ENCODE measurements at regions not wholly inside any gene's neighbourhood (a gene's known extent, or its start where the extent isn't known, plus 50 kb on each side); places are given as distances from the start of the nearest gene placed in this dataset.

- Histone ChIP-seq H3K4me1 (ENCODE audit: insufficient read depth, low read length, poor library complexity, severe bottlenecking) (no peaks in the 10 kb centered on the region), H3K79me2 (ENCODE audit: insufficient read depth, low read depth, low read length) (no peaks in the 10 kb centered on the region), H3K9me2 (ENCODE audit: insufficient read depth, low read length) (no peaks in the 10 kb centered on the region), H3K36me3 (ENCODE audit: insufficient read depth, low read length) (no peaks in the 10 kb centered on the region), H4K20me1 (ENCODE audit: insufficient read depth, low read length) (no peaks in the 10 kb centered on the region), H3K9me3 (ENCODE audit: low read length) (no peaks in the 10 kb centered on the region), H3K4me3 (ENCODE audit: low read depth, low read length, poor library complexity, severe bottlenecking) (no peak overlapping the region), H2AFZ (ENCODE audit: low read length) (no peak overlapping the region), H3K4me2 (ENCODE audit: low read length) (no peak overlapping the region), H3K27ac (ENCODE audit: low read depth, low read length, poor library complexity, severe bottlenecking) (no peak overlapping the region)
- POLR2A ChIA-PET = no interaction called here
- intact Hi-C loops (cut with micrococcal nuclease; ENCODE audit: unreplicated experiment) = no loop called here
- no peak for DNase-seq (ENCODE audit: low spot score)
- no peak for TF ChIP-seq CTCF (conservative IDR thresholded peaks at IDR 0.05; ENCODE audit: low read length)
- TF ChIP-seq EZH2phosphoT487 (IDR thresholded peaks at IDR 0.05; ENCODE audit: borderline replicate concordance, low read depth, low read length) = no peak
- CTCF ChIA-PET (ENCODE audit: unreplicated experiment) = no interaction called here
- BruUV-seq (replicated peaks) = no TSS peak
Measured at GRCh38 chr9:74355107-74355506, 142.0 kb upstream of the RORB start.

- no TSS peak for BruUV-seq (replicated peaks)
- no peaks in the 10 kb centered on the region for H3K9me2 ChIP-seq (ENCODE audit: insufficient read depth, low read length)
- no peak for DNase-seq (ENCODE audit: low spot score)
- no peaks in the 10 kb centered on the region for H3K4me1 ChIP-seq (ENCODE audit: insufficient read depth, low read length, poor library complexity, severe bottlenecking)
- ChIA-PET CTCF (ENCODE audit: unreplicated experiment) (no interaction called here), POLR2A (no interaction called here)
- no peaks in the 10 kb centered on the region for H4K20me1 ChIP-seq (ENCODE audit: insufficient read depth, low read length)
- H3K79me2 ChIP-seq (ENCODE audit: insufficient read depth, low read depth, low read length) = no peaks in the 10 kb centered on the region
- H3K27ac ChIP-seq (ENCODE audit: low read depth, low read length, poor library complexity, severe bottlenecking) = no peak overlapping the region
- no peaks in the 10 kb centered on the region for H3K36me3 ChIP-seq (ENCODE audit: insufficient read depth, low read length)
- H2AFZ ChIP-seq (ENCODE audit: low read length) = no peak overlapping the region
- intact Hi-C loops (cut with micrococcal nuclease; ENCODE audit: unreplicated experiment) = no loop called here
- H3K4me3 ChIP-seq (ENCODE audit: low read depth, low read length, poor library complexity, severe bottlenecking) = no peak overlapping the region
- TF ChIP-seq EZH2phosphoT487 (IDR thresholded peaks at IDR 0.05; ENCODE audit: borderline replicate concordance, low read depth, low read length) = no peak
- TF ChIP-seq CTCF (conservative IDR thresholded peaks at IDR 0.05; ENCODE audit: low read length) = no peak
- H3K9me3 ChIP-seq (ENCODE audit: low read length) = no peaks in the 10 kb centered on the region
- H3K4me2 ChIP-seq (ENCODE audit: low read length) = no peak overlapping the region
Measured at GRCh38 chr9:74357577-74357976, 139.6 kb upstream of the RORB start.

GRCh38 chr9:74358959-74359358 lies 138.2 kb upstream of the RORB start:
- H3K79me2 ChIP-seq (ENCODE audit: insufficient read depth, low read depth, low read length) = no peaks in the 10 kb centered on the region
- H3K36me3 ChIP-seq (ENCODE audit: insufficient read depth, low read length) = no peaks in the 10 kb centered on the region
- POLR2A ChIA-PET = no interaction called here
- CTCF ChIA-PET (ENCODE audit: unreplicated experiment) = no interaction called here
- H4K20me1 ChIP-seq (ENCODE audit: insufficient read depth, low read length) = no peaks in the 10 kb centered on the region
- H3K9me3 ChIP-seq (ENCODE audit: low read length) = no peaks in the 10 kb centered on the region
- no peaks in the 10 kb centered on the region for H3K9me2 ChIP-seq (ENCODE audit: insufficient read depth, low read length)
- intact Hi-C loops (cut with micrococcal nuclease; ENCODE audit: unreplicated experiment) = no loop called here
- no peaks in the 10 kb centered on the region for H3K4me1 ChIP-seq (ENCODE audit: insufficient read depth, low read length, poor library complexity, severe bottlenecking)
- TF ChIP-seq CTCF (conservative IDR thresholded peaks at IDR 0.05; ENCODE audit: low read length) (no peak), EZH2phosphoT487 (IDR thresholded peaks at IDR 0.05; ENCODE audit: borderline replicate concordance, low read depth, low read length) (no peak)
- DNase-seq (ENCODE audit: low spot score) = no peak
- H3K4me3 ChIP-seq (ENCODE audit: low read depth, low read length, poor library complexity, severe bottlenecking) = no peak overlapping the region
- no peak overlapping the region for H3K27ac ChIP-seq (ENCODE audit: low read depth, low read length, poor library complexity, severe bottlenecking)
- no TSS peak for BruUV-seq (replicated peaks)
- H3K4me2 ChIP-seq (ENCODE audit: low read length) = no peak overlapping the region
- H2AFZ ChIP-seq (ENCODE audit: low read length) = no peak overlapping the region

Data from OCI-LY7 (cell line).